Left ventricle myocardium inferior (tissue), 1 donor: ENCODE measurements at regions not wholly inside any gene's neighbourhood (a gene's known extent, or its start where the extent isn't known, plus 50 kb on each side); places are given as distances from the start of the nearest gene placed in this dataset.
"Not testable (repeated sequence)": the region's sequence is repeated elsewhere in the genome, so short reads cannot be mapped to it uniquely, and the experiment has no call there.

Source experiments
- DNase-seq: peaks from one replicate; pipeline ENCODE4 v3.0.0-alpha.2; 2020
- H3K27ac ChIP-seq: fragments of 200-600 bp; replicated peaks from 2 replicates; pipeline ENCODE4 v1.8.0; 2021
- H3K27me3 ChIP-seq: fragments of 200-600 bp; 2 replicates; pipeline ENCODE4 v1.8.0; 2021; ENCODE audit warnings: low read depth
- H3K36me3 ChIP-seq: fragments of 200-600 bp; 2 replicates; pipeline ENCODE4 v1.8.0; 2021
- H3K4me1 ChIP-seq: fragments of 200-600 bp; 2 replicates; pipeline ENCODE4 v1.8.0; 2021
- H3K4me3 ChIP-seq: fragments of 200-600 bp; 2 replicates; pipeline ENCODE4 v1.8.0; 2021; ENCODE audit warnings: mild to moderate bottlenecking, moderate library complexity
- H3K9me3 ChIP-seq: fragments of 200-600 bp; replicated peaks from 2 replicates; pipeline ENCODE4 v1.8.0; 2021
- intact Hi-C: fragments of 100-400 bp; cut with micrococcal nuclease; formaldehyde crosslinking; loops from one replicate; pipeline ENCODE4 v1.11.0; 2022
- TF ChIP-seq, protein P1 (sequence below): fragments of 200-600 bp; IDR thresholded peaks from 2 replicates; pipeline ENCODE4 v1.8.0; 2021; ENCODE audit warnings: antibody characterized with exemption, mild to moderate bottlenecking, borderline replicate concordance
- donor health status: DM: no; HTN: yes; CAD: no; lungs with severe emphysema.

GRCh38 chr1:38481871-38482826 lies 377.4 kb downstream of the RRAGC start:
- no peaks in the 10 kb centered on the region for H3K36me3 ChIP-seq
- peaks cover 91% of the 10 kb centered on the region for H3K27me3 ChIP-seq
- H3K4me1 ChIP-seq, result no peaks in the 10 kb centered on the region
- intact Hi-C loops, result no loop called here
- TF ChIP-seq, protein P1, sequence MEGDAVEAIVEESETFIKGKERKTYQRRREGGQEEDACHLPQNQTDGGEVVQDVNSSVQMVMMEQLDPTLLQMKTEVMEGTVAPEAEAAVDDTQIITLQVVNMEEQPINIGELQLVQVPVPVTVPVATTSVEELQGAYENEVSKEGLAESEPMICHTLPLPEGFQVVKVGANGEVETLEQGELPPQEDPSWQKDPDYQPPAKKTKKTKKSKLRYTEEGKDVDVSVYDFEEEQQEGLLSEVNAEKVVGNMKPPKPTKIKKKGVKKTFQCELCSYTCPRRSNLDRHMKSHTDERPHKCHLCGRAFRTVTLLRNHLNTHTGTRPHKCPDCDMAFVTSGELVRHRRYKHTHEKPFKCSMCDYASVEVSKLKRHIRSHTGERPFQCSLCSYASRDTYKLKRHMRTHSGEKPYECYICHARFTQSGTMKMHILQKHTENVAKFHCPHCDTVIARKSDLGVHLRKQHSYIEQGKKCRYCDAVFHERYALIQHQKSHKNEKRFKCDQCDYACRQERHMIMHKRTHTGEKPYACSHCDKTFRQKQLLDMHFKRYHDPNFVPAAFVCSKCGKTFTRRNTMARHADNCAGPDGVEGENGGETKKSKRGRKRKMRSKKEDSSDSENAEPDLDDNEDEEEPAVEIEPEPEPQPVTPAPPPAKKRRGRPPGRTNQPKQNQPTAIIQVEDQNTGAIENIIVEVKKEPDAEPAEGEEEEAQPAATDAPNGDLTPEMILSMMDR, result no peak
- no peak for DNase-seq
- no peaks in the 10 kb centered on the region for H3K9me3 ChIP-seq
- H3K27ac ChIP-seq, result no peak overlapping the region
- no peak overlapping the region for H3K4me3 ChIP-seq

- H3K9me3 ChIP-seq, intact Hi-C loops, H3K27ac ChIP-seq, DNase-seq, H3K36me3 ChIP-seq, H3K4me3 ChIP-seq: not testable (repeated sequence)
- peaks cover 12% of the 10 kb centered on the region for H3K4me1 ChIP-seq
- H3K27me3 ChIP-seq, result peaks cover 96% of the 10 kb centered on the region
Measured at GRCh38 chr1:38479662-38480061, 379.9 kb downstream of the RRAGC start.

GRCh38 chr1:38477811-38478210 lies 381.8 kb downstream of the RRAGC start:
- TF ChIP-seq, protein P1, result no peak
- Histone ChIP-seq H3K36me3 (no peaks in the 10 kb centered on the region), H3K27me3 (peaks cover 98% of the 10 kb centered on the region), H3K27ac (no peak overlapping the region), H3K9me3 (no peaks in the 10 kb centered on the region), H3K4me3 (no peak overlapping the region), H3K4me1 (peaks cover 12% of the 10 kb centered on the region)
- no peak for DNase-seq
- intact Hi-C loops, result no loop called here

DNA sequence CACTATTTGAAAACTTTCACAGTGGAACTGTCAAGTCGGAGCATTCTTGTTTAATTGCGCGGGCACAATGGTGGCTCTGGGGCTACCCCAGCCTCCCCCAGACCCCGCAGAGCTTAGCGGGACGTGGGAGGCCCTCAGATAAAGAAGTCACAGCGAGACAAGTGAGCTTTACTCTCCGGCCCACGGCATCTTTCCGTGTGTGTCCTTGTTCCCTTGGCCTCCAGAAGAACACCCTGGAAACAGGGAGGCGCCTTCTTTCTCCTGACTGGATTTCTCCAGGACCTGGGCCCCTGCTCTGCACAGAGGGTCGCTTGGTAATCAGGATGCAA lies 382.8 kb downstream of the RRAGC start:
- peaks cover 100% of the 10 kb centered on the region for H3K27me3 ChIP-seq
- H3K4me3 ChIP-seq, result peak overlapping the region; percentile 54
- no peaks in the 10 kb centered on the region for H3K36me3 ChIP-seq
- DNase-seq, result no peak
- no peaks in the 10 kb centered on the region for H3K9me3 ChIP-seq
- intact Hi-C loops, result no loop called here
- H3K27ac ChIP-seq, result no peak overlapping the region
- TF ChIP-seq, protein P1, result no peak
- peaks cover 12% of the 10 kb centered on the region for H3K4me1 ChIP-seq

- peaks cover 12% of the 10 kb centered on the region for H3K4me1 ChIP-seq
- intact Hi-C loops, result no loop called here
- no peak overlapping the region for H3K27ac ChIP-seq
- H3K27me3 ChIP-seq, result peaks cover 100% of the 10 kb centered on the region
- TF ChIP-seq, protein P1, result no peak
- no peaks in the 10 kb centered on the region for H3K9me3 ChIP-seq
- no peak for DNase-seq
- H3K36me3 ChIP-seq, result no peaks in the 10 kb centered on the region
- H3K4me3 ChIP-seq, result peak overlapping the region; percentile 54
Measured at GRCh38 chr1:38476111-38476849, 383.3 kb downstream of the RRAGC start.

DNA sequence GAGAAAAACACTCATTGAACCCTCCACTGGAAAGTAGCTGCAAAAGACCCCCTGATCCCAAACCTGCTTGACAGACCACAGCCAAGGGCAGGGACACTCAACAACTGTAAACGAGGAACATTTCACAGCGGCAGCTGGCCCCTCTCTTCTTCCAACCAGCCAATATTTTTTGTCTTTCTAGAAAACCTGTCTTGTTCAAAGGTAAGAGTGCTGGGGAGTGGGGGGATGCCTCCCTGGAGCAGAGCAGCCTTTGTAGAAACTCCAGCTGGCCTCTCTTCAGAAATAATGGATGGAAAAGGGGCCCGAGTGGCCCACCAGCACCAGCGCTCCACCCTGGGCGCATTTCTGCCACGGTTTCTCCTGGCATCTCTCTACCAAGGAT lies 384.0 kb downstream of the RRAGC start:
- intact Hi-C loops, result no loop called here
- Histone ChIP-seq H3K4me3 (no peak overlapping the region), H3K27ac (no peak overlapping the region), H3K27me3 (peaks cover 100% of the 10 kb centered on the region), H3K9me3 (peaks cover 4% of the 10 kb centered on the region), H3K4me1 (peaks cover 12% of the 10 kb centered on the region), H3K36me3 (no peaks in the 10 kb centered on the region)
- DNase-seq, result no peak
- TF ChIP-seq, protein P1, result no peak
